ENCODE measurements at regions not wholly inside any gene's neighbourhood (a gene's known extent, or its start where the extent isn't known, plus 50 kb on each side); places are given as distances from the start of the nearest gene placed in this dataset.

DNA sequence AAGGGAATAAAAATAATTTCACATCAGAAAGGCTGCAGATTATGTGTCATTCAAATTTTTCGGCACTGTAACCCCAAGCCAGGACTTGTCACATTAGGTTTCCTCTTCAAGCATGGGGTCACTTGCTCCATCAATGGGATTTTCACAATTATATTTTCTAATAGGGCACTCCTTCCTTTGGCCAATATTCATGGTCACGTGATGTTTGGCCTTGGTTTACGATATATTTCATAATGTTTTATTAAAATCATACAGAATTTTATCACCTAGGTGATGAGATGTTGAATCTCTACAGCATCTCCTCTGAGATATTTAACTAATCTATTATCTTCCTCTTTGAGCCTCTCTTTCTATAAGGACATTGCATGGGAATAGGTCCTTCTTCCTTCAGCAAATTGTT, 523.5 kb upstream of the SEMA6A start:
- TF ChIP-seq ZFX (IDR thresholded peaks at IDR 0.05; ENCODE audit: borderline replicate concordance): no peak
- TF ChIP-seq CTCF (IDR thresholded peaks at IDR 0.05): no peak
- no peak overlapping the region for H3K27ac ChIP-seq

DNA sequence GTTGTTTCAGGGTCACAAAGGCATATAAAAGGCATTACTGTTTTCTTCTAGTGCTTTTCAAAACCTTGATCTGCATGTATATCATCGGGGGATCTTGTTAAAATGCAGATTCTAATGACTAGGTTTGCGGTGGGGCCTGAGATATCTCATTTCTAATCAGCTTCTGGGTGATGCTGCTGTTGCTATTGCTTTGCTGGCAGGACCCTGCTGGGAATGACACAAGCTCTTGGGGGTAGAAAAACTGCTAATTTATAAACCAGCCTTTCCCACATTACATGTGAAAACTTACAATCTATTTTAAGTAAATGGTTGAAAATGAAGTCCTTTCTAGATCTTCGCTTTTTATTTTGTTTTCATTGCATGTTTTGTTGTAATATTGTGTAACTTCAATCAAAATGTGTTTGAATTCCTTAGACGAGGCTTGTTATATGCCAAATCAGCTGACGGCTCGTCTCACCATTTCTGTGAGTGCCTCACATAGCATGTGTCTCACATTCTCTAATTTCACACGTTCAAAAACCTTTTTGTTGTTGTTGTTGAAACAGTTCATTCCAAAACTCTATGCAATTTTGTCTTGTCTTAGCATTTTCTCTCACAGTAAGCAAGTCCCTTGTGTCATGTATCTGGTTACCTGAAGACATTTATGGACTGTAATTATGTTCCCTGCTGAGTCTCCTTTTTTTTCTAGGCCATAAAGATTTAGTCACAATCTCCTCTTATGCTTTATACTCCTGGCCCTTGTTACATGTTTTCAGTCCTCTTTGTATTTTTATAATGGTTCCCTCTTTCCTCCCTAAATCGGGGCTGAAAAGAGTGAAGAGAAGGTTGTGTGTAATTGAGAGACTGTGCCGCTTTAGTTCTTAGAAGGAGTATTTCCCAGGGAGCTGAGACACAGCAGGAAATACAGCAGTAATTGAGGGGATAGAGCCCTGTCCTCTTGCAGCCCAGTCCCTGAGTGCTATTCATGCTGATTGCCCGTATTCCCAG, 521.0 kb upstream of the SEMA6A start:
- peak overlapping the region; percentile 65 for H3K27ac ChIP-seq
- TF ChIP-seq CTCF (IDR thresholded peaks at IDR 0.05): no peak
- no peak for TF ChIP-seq ZFX (IDR thresholded peaks at IDR 0.05; ENCODE audit: borderline replicate concordance)

DNA sequence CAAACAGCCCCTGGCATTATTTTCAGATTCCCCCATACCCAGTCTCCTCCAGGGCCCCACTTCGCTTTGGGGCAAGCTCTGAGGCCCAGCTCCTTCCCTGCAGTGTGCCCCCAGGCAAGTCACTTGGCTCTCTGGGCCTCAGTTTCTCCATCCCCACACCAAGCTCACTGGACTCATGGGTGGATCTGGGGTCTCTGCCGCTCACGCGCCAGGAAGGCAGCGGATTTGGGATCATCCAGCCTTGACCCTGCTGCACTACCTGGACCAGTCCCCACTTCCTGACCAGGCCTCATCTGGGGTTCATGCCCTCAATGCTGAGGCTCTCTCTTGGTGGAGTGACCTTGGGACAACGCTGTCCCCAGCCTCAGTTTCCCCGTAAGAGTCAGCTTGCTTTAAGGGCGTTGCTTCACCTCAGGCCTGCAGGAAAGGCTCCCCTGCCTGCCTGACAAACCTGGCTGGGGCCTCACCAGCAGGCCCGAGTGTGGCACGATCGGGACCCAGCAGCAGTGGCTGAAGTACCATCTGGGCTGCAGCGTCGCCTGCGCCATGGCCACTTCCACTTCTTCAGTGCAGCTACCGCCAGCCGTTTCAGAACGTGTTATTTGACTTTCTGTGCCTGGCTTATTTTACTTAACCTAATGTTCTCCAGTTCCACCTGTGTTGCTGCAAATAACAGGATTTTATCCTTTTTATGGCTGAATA, 519.6 kb upstream of the SEMA6A start:
- H3K27ac ChIP-seq: no peak overlapping the region
- TF ChIP-seq CTCF (IDR thresholded peaks at IDR 0.05) (no peak), ZFX (IDR thresholded peaks at IDR 0.05; ENCODE audit: borderline replicate concordance) (no peak)

DNA sequence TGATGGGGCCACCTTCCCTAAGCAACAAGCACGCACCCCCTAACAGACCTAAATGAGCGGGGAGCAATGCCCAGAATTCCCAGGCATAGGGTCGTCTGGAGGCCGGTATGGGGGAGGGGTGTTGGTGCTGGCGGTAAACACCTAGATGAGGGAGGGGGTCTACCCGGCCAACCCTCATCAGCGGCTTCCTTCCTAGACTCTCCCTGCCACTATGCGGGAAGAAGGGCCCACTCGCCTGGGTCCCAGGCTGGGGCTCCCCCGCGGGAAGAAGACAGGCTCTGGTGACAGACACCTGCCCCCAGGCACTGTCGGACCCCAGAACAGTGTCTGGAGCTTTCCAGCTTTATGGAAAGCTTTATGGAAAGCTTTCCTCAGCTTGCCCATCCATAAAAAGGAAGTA, 519.0 kb upstream of the SEMA6A start:
- TF ChIP-seq CTCF (IDR thresholded peaks at IDR 0.05) (no peak), ZFX (IDR thresholded peaks at IDR 0.05; ENCODE audit: borderline replicate concordance) (no peak)
- no peak overlapping the region for H3K27ac ChIP-seq

DNA sequence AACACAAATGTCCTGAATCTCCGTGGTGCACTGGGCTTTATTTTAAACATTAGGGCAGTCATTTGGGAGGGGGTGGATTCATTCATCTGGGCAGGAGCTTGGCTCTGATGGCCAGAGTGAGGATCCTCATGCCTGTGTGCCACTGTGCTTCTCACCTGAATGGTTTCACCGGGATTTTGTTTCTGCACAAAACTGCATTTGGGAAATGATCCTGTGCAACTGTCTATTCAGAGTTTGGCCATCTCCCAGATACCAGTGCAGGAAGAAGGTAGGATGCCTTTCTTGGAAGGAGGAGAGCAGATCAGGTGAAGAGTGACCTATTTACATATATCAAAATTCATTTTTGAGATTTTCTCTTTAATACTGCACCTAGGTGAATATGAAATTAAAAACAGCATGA, 514.4 kb upstream of the SEMA6A start:
- TF ChIP-seq ZFX (IDR thresholded peaks at IDR 0.05; ENCODE audit: borderline replicate concordance) (no peak), CTCF (IDR thresholded peaks at IDR 0.05) (no peak)
- no peak overlapping the region for H3K27ac ChIP-seq

- TF ChIP-seq CTCF (IDR thresholded peaks at IDR 0.05) (no peak), ZFX (IDR thresholded peaks at IDR 0.05; ENCODE audit: borderline replicate concordance) (no peak)
- H3K27ac ChIP-seq: no peak overlapping the region
Measured at GRCh38 chr5:117088176-117088575, 513.6 kb upstream of the SEMA6A start.

GRCh38 chr5:117084067-117084466, 509.4 kb upstream of the SEMA6A start:
- TF ChIP-seq CTCF (IDR thresholded peaks at IDR 0.05) (peak; percentile 11; the same call in 1 of the 2 replicates), ZFX (IDR thresholded peaks at IDR 0.05; ENCODE audit: borderline replicate concordance) (no peak)
- H3K27ac ChIP-seq: no peak overlapping the region

Data from 22Rv1 (cell line).